ENCODE measurements at regions not wholly inside any gene's neighbourhood (a gene's known extent, or its start where the extent isn't known, plus 50 kb on each side); places are given as distances from the start of the nearest gene placed in this dataset.
A peak's percentile ranks its signal among the peaks of the same experiment; 100 is the strongest.

DNA sequence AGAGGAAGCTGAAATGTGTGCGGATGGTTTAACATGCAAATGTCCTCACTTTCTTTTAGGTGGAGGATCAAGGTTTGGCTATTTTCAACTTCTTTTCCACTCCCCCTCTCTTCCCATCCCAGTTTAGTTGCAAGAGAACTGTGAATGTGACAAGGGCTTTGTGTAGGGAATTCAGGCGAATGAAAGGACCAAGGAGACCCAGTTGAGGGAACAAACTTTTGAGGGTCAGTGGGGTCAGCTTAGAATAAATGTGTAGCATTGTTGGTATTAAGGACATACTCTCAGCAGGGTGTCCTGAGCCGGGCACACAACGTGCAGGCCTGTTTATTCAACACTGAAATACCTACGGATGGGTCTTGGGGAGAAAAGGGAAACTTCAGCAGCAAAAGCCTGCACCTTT, 346.0 kb downstream of the PMP22 start:
- no peak overlapping the region for H2BK12ac ChIP-seq (ENCODE audit: low read depth, low read length)
- 26% methylated on average over 5 of the region's 5 CpGs; no CpG with 5 or more reads in 1 of the 2 experiments for WGBS, 2 experiments (ENCODE audit: extremely low coverage in 1 of 2, insufficient coverage in 1 of 2, insufficient read length in 1 of 2, insufficient replicate concordance in 2 of 2, low coverage in 1 of 2, low lambda C conversion rate in 2 of 2, missing lambda C conversion rate in 1 of 2)
- no peak for FAIRE-seq

More for the DNA sequence above, 346.0 kb downstream of the PMP22 start:
- Histone ChIP-seq H3K56ac (replicated peaks; ENCODE audit: insufficient read length, low read depth, low read length) (no peak overlapping the region), H3K27me3 (replicated peaks in 1 of 4; ENCODE audit: control insufficient read depth in 3 of 4, extremely low read depth in 1 of 4, insufficient read depth in 3 of 4, low read length in 3 of 4) (no peaks in the 10 kb centered on the region), H3K23ac (ENCODE audit: insufficient read length) (no peak overlapping the region), H3K14ac (ENCODE audit: insufficient read length) (no peak overlapping the region), H3K4me2 (ENCODE audit: insufficient read depth in 1 of 2, low read depth in 2 of 2, low read length in 2 of 2) (peak overlapping the region; percentile 14 to 19; a peak in 3 of 4 replicates), H3K18ac (ENCODE audit: extremely low read depth, low read length) (no peak overlapping the region), H4K8ac (ENCODE audit: extremely low read depth, insufficient read depth, low read length) (no peak overlapping the region), H3K27ac (ENCODE audit: low read depth, low read length) (no peak overlapping the region), H2BK20ac (ENCODE audit: low read length) (peak overlapping the region; percentile 17; the same call in 1 of the 2 replicates), H3K79me1 (ENCODE audit: low read depth, low read length) (no peaks in the 10 kb centered on the region), H3K79me2 (ENCODE audit: control insufficient read depth in 1 of 2, insufficient read depth in 2 of 2, low read length in 2 of 2) (no peaks in the 10 kb centered on the region), H2AK5ac (ENCODE audit: low read depth, low read length) (no peak overlapping the region), H2BK120ac (replicated peaks; ENCODE audit: low read depth, low read length) (no peak overlapping the region), H3K9me3 (ENCODE audit: insufficient read depth in 2 of 2, low read depth in 1 of 2, low read length in 1 of 2) (no peaks in the 10 kb centered on the region; a peak in 2 of 4 replicates), H3K4me3 (ENCODE audit: extremely low read depth in 1 of 4, insufficient read depth in 2 of 4, low read depth in 3 of 4, low read length in 4 of 4) (0 out of 8 replicates have a peak overlapping the region, but pooled peaks of 1 of the 4 experiments have one; percentile 2), H3K9ac (replicated peaks in 1 of 4; ENCODE audit: extremely low read depth in 1 of 4, low read depth in 3 of 4, low read length in 3 of 4) (no peak overlapping the region), H3K23me2 (ENCODE audit: low read depth, low read length) (no peaks in the 10 kb centered on the region), H4K91ac (replicated peaks; ENCODE audit: insufficient read length, low read length) (no peak overlapping the region), H3K36me3 (ENCODE audit: control insufficient read depth in 2 of 4, insufficient read depth in 4 of 4, low read length in 3 of 4) (no peaks in the 10 kb centered on the region), H2BK5ac (ENCODE audit: low read depth, low read length) (no peak overlapping the region), H2AFZ (ENCODE audit: low read length) (peak overlapping the region; percentile 91), H2BK15ac (ENCODE audit: low read length) (no peak overlapping the region), H3K4ac (replicated peaks; ENCODE audit: insufficient read length, low read depth, low read length) (no peak overlapping the region), H4K5ac (ENCODE audit: insufficient read length, low read depth, low read length) (no peak overlapping the region), H4K20me1 (replicated peaks in 1 of 2; ENCODE audit: control insufficient read depth in 1 of 2, insufficient read depth in 2 of 2, low read length in 2 of 2) (no peaks in the 10 kb centered on the region), H3K4me1 (replicated peaks in 1 of 4; ENCODE audit: control insufficient read depth in 3 of 4, insufficient read depth in 4 of 4, low read length in 3 of 4) (peaks cover 3 to 14% (median 5%) of the 10 kb centered on the region in 4 experiments; a peak in 5 of 7 replicates)
- ChIA-PET POLR2A (ENCODE audit: partially characterized antibody) (no interaction called here), CTCF (ENCODE audit: partially characterized antibody) (interaction anchor here (1.1 kb wide), 1 partner anchor 33 kb away, joined by 3 read pairs; no protein-coding TSS in a partner anchor)
- TF ChIP-seq BRCA1 (IDR thresholded peaks at IDR 0.05; ENCODE audit: low read depth, low read length) (no peak), TBP (IDR thresholded peaks at IDR 0.05; ENCODE audit: low read depth, low read length) (no peak), KDM4A (IDR thresholded peaks at IDR 0.05; ENCODE audit: low read depth, low read length, severe bottlenecking) (no peak), TEAD4 (IDR thresholded peaks at IDR 0.05; ENCODE audit: low read depth, low read length) (no peak), EZH2 (IDR thresholded peaks at IDR 0.05; ENCODE audit: low read depth, low read length, severe bottlenecking) (no peak), HDAC6 (IDR thresholded peaks at IDR 0.05; ENCODE audit: low read depth, low read length) (no peak), RAD21 (IDR thresholded peaks at IDR 0.05 in 1 of 2, conservative IDR thresholded peaks at IDR 0.05 in 1 of 2; ENCODE audit: low read depth in 2 of 2, low read length in 2 of 2) (no peak), ASH2L (IDR thresholded peaks at IDR 0.05; ENCODE audit: low read length) (peak; percentile 27)
- DNase-seq (ENCODE audit: low read depth in 1 of 2, low spot score in 2 of 2), result no peak

All from H1 (cell line).